HG03095 (cell line): ENCODE measurements at regions not wholly inside any gene's neighbourhood (a gene's known extent, or its start where the extent isn't known, plus 50 kb on each side); places are given as distances from the start of the nearest gene placed in this dataset.
"Not testable (repeated sequence)": the region's sequence is repeated elsewhere in the genome, so short reads cannot be mapped to it uniquely, and the experiment has no call there.

Experiments used
- ATAC-seq: cut with Tn5 transposase; IDR thresholded peaks from one replicate; pipeline ENCODE4 v1.9.1; 2021; ENCODE audit warnings: moderate library complexity; ENCODE audit not compliant: unreplicated experiment

DNA sequence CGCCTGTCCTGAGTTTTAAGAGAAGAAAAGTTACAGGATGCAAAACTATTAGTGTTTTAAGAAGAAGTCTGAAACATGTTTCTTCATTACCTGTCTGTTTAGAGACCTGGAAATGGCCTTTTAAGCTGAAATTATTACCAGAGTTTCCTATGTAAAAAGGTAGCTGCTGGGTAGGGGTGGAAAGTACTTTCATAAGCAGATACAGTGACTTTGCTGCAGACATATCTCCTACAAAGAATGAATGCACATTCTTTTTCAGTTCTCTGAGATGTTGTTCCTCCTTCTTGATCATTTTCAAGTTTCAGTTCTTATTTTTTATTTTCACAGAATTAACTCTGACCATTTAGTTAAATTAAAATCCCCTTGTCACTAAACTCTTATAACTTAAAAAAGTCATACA is 1329.6 kb downstream of the KCNT2 start:
- no peak for ATAC-seq

GRCh38 chr1:195275710-195276109 is 1332.5 kb downstream of the KCNT2 start:
- no peak for ATAC-seq

DNA sequence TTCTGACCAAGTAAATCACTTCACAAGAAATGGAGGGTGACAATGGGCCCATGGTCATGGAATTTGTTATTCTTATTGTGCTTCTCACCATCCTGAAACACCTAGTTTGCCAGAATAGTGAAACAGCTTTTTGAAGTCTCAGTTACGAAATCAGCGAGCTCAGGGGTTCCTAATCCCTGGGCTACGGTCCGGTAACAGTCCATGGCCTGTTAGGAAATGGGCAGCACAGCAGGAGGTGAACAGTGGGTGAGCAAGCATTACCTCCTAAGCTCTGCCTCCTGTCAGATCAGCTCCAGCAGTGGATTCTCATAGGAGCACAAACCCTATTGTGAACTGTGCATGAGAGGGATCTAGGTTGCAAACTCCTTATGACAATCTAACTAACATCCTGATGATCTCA is 1356.3 kb downstream of the KCNT2 start:
- ATAC-seq, result no peak

DNA sequence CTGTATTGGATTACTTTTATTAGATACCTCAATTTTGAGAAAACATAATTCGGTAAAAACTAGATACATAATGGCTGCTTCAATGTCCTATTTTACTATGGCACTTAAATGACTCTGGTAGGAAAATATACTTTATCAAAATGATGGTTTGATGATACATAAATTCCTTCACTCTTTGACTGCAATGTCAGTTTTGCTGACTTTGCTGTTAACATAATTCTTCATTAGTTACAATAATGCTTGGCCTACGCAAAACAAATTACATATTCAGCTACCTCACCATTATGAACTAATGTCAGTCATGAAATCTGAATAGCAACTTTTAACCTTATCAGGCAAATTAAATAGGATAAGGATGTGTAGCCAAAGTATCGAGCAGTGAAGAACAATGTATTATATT is 1364.7 kb downstream of the KCNT2 start:
- no peak for ATAC-seq

- no peak for ATAC-seq
Observed at GRCh38 chr1:195241066-195241465, 1367.2 kb downstream of the KCNT2 start.

DNA sequence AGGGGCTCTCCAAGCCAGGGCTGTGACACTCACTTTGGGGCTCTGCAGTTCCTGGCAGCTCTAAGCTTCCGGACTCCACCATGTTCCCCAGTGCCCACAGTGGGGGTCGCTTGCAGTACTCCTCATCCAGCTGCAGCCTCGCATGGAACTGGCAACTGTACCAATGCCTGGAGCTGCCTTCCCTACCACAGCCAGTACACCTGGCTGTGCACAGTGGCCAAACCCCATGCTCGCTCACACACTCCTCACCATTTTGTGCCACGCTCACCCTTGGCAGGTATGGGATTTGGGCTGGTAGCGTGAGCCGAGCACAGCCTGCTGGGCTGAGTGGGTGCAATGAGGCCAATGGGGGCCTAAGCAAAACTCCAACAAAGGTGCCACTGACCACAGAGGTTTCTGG is 1369.9 kb downstream of the KCNT2 start:
- no peak for ATAC-seq

GRCh38 chr1:195236991-195237889 is 1371.0 kb downstream of the KCNT2 start:
- ATAC-seq, result no peak

GRCh38 chr1:195218428-195219212 is 1389.6 kb downstream of the KCNT2 start:
- ATAC-seq, result no peak

DNA sequence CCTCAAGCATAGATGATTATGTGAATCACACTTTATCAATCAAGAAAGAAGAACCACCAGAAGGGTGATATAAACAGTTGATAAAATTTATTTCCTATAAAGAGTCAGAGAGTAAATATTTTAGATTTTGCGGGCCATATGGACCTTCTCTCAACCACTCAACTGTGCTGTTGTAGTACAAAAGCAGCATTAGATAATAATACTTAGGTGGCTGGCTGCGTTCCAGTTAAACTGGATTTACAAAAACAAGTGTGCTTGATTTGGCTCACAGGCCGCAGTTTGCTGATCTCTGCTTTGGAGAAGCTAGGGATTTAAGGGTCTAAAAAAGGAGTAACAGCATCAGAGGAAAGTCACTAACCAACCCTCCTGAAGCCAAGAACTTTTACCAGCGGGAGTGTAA is 1406.0 kb downstream of the KCNT2 start:
- no peak for ATAC-seq

DNA sequence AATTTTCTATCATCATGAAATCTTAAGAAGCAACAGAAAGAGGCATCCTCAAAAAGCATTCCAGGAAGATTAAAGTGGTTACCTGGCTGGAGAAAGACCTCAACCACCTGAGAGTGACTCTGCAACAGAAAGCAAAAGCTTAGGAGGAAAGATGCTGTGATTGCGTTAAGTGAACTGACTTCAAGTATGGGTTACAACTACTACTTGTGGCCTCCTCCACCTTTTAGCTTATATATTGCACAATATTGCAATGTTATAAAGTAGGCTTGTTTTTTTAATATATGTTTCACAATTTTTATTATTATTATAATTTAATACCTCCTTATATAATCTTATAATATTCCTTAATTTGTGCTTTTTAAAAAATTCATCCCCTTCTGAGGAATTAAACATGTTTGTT is 1407.5 kb downstream of the KCNT2 start:
- ATAC-seq, result no peak

DNA sequence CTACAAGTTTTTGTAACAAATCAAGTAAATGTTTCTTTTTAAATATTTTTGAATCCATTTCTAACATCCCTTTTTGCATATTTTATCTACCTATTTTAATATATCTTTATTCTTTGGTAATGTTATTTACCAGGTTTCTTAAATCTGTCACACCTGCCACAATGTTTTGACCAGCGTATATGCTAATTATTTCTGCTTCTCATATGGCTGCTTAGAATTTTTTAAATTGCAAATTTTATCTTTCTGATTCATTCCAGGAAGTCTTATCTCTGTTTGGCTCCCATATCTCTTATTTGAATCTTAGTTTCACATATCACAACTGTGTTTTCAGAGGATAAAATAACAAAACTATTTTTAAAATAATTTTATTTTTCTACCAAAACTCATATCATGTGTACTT is 1411.1 kb downstream of the KCNT2 start:
- ATAC-seq, result no peak

- ATAC-seq, result peak; percentile 97
Observed at GRCh38 chr1:195195423-195196057, 1412.7 kb downstream of the KCNT2 start.

DNA sequence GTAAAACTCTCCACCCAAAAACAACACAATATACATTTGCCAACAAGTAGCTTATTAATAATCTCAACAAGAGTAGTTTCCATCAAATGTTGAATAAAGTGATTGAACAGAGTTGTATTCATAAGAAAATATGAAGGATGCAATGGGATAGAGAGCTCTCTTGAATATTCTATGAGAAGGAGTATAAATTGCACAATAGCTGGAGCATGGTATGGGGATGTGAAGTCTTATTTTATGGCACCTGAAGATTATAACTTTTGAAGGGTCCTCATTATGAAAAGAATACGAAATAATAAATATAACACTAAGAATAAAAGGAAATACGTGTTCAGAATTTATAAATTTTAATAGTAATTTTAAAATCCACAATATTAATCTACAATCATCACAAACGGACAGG is 1415.1 kb downstream of the KCNT2 start:
- ATAC-seq, result no peak

- no peak for ATAC-seq
Observed at GRCh38 chr1:195188821-195189220, 1419.4 kb downstream of the KCNT2 start.

DNA sequence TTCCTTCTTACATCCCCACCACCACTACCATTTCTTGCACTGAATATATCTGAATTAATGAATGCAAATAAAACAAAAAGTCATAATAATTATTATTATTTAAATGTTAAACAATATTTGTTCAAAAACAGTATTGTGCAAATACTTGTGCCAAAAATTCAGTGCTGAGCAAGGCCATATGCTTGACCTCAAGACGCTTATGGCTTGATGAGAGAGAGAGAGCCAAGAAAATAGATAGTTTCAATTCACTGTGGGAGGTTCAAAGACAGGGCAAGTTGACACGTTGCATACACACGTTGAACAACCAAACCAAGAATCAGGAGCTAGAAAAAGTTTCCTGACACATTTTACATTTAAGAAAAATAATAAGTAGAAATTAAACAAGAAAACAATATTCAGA is 1421.7 kb downstream of the KCNT2 start:
- ATAC-seq, result no peak

- ATAC-seq, result no peak
Observed at GRCh38 chr1:195185736-195186135, 1422.5 kb downstream of the KCNT2 start.

GRCh38 chr1:195185321-195185720 is 1422.9 kb downstream of the KCNT2 start:
- no peak for ATAC-seq

- no peak for ATAC-seq
Observed at GRCh38 chr1:195173753-195174152, 1434.5 kb downstream of the KCNT2 start.

DNA sequence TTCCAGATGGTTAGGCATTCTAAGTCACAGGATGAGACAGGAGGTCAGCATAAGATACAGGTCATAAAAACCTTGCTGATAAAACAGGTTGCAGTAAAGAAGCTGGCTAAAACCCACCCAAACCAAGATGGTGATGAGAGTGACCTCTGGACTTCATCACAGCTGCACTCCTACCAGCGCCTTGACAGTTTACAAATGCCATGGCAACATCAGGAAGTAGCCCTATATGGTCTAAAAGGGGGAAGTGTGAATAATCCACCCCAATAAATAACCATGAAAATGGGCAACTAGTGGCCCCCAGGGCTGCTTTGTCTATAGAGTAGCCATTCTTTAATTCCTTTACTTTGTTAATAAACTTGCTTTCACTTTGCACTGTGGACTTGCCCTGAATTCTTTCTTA is 1448.4 kb downstream of the KCNT2 start:
- not testable (repeated sequence) for ATAC-seq

GRCh38 chr1:195158091-195158490 is 1450.1 kb downstream of the KCNT2 start:
- no peak for ATAC-seq

DNA sequence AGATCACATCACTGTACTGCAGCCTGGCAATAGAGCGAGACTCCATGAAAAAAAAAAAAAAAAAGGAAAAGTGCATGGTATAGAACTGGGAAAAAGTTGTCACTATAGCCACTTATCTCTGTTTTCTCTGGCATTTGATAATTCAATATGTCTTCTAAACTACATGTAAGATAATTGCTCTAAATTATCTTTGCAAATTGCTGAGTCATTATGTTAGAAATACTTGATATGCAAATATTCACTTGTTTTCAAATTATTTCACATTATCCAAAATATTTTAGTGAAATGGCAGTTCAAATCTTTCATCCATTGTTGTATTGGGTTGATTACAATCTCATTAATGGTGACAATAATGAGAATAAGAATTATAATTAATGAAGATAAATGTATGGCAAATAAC is 1455.1 kb downstream of the KCNT2 start:
- no peak for ATAC-seq

DNA sequence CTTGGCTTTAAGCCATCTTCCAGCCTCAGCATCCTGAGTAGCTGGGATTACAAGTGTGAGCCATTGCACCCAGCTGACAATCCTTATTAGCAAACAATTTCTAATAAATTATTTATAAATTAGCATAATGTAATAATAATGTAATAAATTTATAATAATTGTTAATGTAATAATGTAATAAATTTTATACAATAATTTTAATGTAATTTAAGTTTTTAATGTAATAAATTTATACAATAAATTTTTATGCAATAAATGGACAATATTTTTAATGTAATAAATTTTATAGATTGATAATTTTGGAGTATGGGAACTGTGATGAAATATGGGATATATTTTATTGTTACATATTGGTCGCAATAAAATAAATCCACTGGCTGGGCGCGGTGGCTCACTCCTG is 1457.5 kb downstream of the KCNT2 start:
- no peak for ATAC-seq
